ENCODE measurements at regions not wholly inside any gene's neighbourhood (a gene's known extent, or its start where the extent isn't known, plus 50 kb on each side); places are given as distances from the start of the nearest gene placed in this dataset.
A peak's percentile ranks its signal among the peaks of the same experiment; 100 is the strongest.

GRCh38 chr10:94085288-94085687 lies 91.6 kb downstream of the PLCE1 start:
- no peak for DNase-seq (ENCODE audit: low spot score in 2 of 2)
- Histone ChIP-seq H3K27ac (no peak overlapping the region), H3K4me1 (peaks cover 0 to 28% (median 11%) of the 10 kb centered on the region in 4 donors), H3K27me3 (no peaks in the 10 kb centered on the region), H3K4me3 (no peak overlapping the region), H3K36me3 (no peaks in the 10 kb centered on the region), H3K9me3 (peaks cover 0 to 5% (median 0%) of the 10 kb centered on the region in 4 donors)
- TF ChIP-seq CTCF (IDR thresholded peaks at IDR 0.05) (no peak), POLR2A (IDR thresholded peaks at IDR 0.05) (no peak), EP300 (IDR thresholded peaks at IDR 0.05) (no peak)
- 78 to 80% methylated on average over 4 of the region's 4 CpGs for WGBS, 2 donors

GRCh38 chr10:94085766-94086437 lies 92.2 kb downstream of the PLCE1 start:
- Histone ChIP-seq H3K27me3 (no peaks in the 10 kb centered on the region), H3K9me3 (peaks cover 0 to 5% (median 0%) of the 10 kb centered on the region in 4 donors), H3K4me3 (no peak overlapping the region), H3K27ac (no peak overlapping the region), H3K36me3 (no peaks in the 10 kb centered on the region), H3K4me1 (peaks cover 0 to 34% (median 12%) of the 10 kb centered on the region in 4 donors)
- TF ChIP-seq EP300 (IDR thresholded peaks at IDR 0.05) (no peak), CTCF (IDR thresholded peaks at IDR 0.05) (no peak), POLR2A (IDR thresholded peaks at IDR 0.05) (no peak)
- WGBS, 2 donors: 54 to 64% methylated on average over 5 of the region's 5 CpGs
- no peak for DNase-seq (ENCODE audit: low spot score in 2 of 2)

- no peak for DNase-seq (ENCODE audit: low spot score in 2 of 2)
- Histone ChIP-seq H3K27me3 (no peaks in the 10 kb centered on the region), H3K36me3 (no peaks in the 10 kb centered on the region), H3K4me3 (peak overlapping the region in 1 of 4 donors; percentile 9), H3K4me1 (peaks cover 0 to 55% (median 15%) of the 10 kb centered on the region in 4 donors), H3K27ac (no peak overlapping the region), H3K9me3 (no peaks in the 10 kb centered on the region)
- TF ChIP-seq POLR2A (IDR thresholded peaks at IDR 0.05): no peak
- no peak for TF ChIP-seq CTCF (IDR thresholded peaks at IDR 0.05)
- no peak for TF ChIP-seq EP300 (IDR thresholded peaks at IDR 0.05)
- WGBS, 2 donors: 18 to 23% methylated on average over 7 of the region's 7 CpGs
Measured at GRCh38 chr10:94088926-94089381, 95.2 kb downstream of the PLCE1 start.

GRCh38 chr10:94091649-94092048 lies 97.9 kb downstream of the PLCE1 start:
- Histone ChIP-seq H3K9me3 (no peaks in the 10 kb centered on the region), H3K4me1 (peaks cover 0 to 57% (median 15%) of the 10 kb centered on the region in 4 donors), H3K36me3 (no peaks in the 10 kb centered on the region), H3K27me3 (no peaks in the 10 kb centered on the region), H3K4me3 (no peak overlapping the region), H3K27ac (no peak overlapping the region)
- DNase-seq (ENCODE audit: low spot score in 2 of 2): no peak
- TF ChIP-seq CTCF (IDR thresholded peaks at IDR 0.05) (no peak), EP300 (IDR thresholded peaks at IDR 0.05) (no peak), POLR2A (IDR thresholded peaks at IDR 0.05) (no peak)

GRCh38 chr10:94092848-94093247 lies 99.1 kb downstream of the PLCE1 start:
- H3K4me1 ChIP-seq: peaks cover 0 to 57% (median 15%) of the 10 kb centered on the region in 4 donors
- H3K9me3 ChIP-seq: no peaks in the 10 kb centered on the region
- no peak overlapping the region for H3K4me3 ChIP-seq
- no peak for DNase-seq (ENCODE audit: low spot score in 2 of 2)
- H3K36me3 ChIP-seq: no peaks in the 10 kb centered on the region
- TF ChIP-seq EP300 (IDR thresholded peaks at IDR 0.05) (no peak), POLR2A (IDR thresholded peaks at IDR 0.05) (no peak), CTCF (IDR thresholded peaks at IDR 0.05) (no peak)
- 84 to 88% methylated on average over 1 of the region's 1 CpG for WGBS, 2 donors
- H3K27ac ChIP-seq: peak overlapping the region in 2 of 4 donors; percentile 1 to 32
- H3K27me3 ChIP-seq: no peaks in the 10 kb centered on the region
